ENCODE measurements at regions not wholly inside any gene's neighbourhood (a gene's known extent, or its start where the extent isn't known, plus 50 kb on each side); places are given as distances from the start of the nearest gene placed in this dataset.

DNA sequence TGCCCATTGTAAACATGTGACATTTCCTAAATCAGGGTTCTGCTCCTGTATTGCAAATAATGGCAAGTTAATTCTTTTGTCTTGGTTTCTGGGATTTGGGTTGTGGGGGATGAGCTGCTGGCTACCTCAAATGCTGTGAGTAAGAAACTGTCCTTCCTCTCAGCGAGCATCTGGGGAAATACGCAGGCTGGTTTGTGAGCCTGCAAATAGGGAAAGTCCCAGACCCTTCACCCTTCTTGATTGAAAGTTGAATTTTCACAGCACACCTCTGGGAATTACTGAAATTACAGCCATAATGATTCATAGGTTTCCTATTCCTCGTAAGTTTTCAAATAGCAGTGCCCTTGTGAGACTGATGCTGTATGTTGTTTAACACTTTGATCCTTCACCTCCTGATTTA, 138.1 kb downstream of the TBXT start:
- Histone ChIP-seq H3K36me3 (replicated peaks in 1 of 2; ENCODE audit: control extremely low read depth in 1 of 2, control insufficient read depth in 1 of 2, extremely low read depth in 1 of 2, insufficient read depth in 2 of 2, low read length in 1 of 2) (no peaks in the 10 kb centered on the region), H3K4me2 (replicated peaks; ENCODE audit: low read depth, low read length, poor library complexity, severe bottlenecking) (no peak overlapping the region), H4K20me1 (ENCODE audit: control insufficient read depth, insufficient read depth, low read length, poor library complexity, severe bottlenecking) (no peaks in the 10 kb centered on the region), H2AFZ (ENCODE audit: insufficient read depth, low read depth, low read length, poor library complexity, severe bottlenecking) (no peak overlapping the region), H3K9ac (ENCODE audit: low read length) (no peak overlapping the region), H3K27ac (ENCODE audit: low read length in 2 of 2) (no peak overlapping the region), H3K4me3 (ENCODE audit: control extremely low read depth in 1 of 5, extremely low read depth in 1 of 5, insufficient read depth in 1 of 5, low read depth in 2 of 5, low read length in 4 of 5) (no peak overlapping the region), H3K9me3 (ENCODE audit: control extremely low read depth in 1 of 3, control insufficient read depth in 2 of 3, insufficient read depth in 1 of 3, low read length in 2 of 3) (no peaks in the 10 kb centered on the region), H3K4me1 (ENCODE audit: control insufficient read depth in 2 of 2, insufficient read depth in 2 of 2, low read length in 2 of 2) (no peaks in the 10 kb centered on the region), H3K27me3 (replicated peaks in 1 of 4; ENCODE audit: control extremely low read depth in 1 of 4, control insufficient read depth in 3 of 4, insufficient read depth in 4 of 4, low read length in 3 of 4) (peaks cover 0 to 3% (median 0%) of the 10 kb centered on the region in 4 experiments), H3K79me2 (ENCODE audit: control insufficient read depth, insufficient read depth, low read length) (no peaks in the 10 kb centered on the region)
- Mint-ChIP-seq H3K27me3 (no peaks in the 10 kb centered on the region), H3K27ac (no peak overlapping the region), H3K9me3 (ENCODE audit: insufficient read depth) (peaks cover under 1% of the 10 kb centered on the region), H3K4me1 (no peaks in the 10 kb centered on the region), H3K4me3 (no peak overlapping the region)
- no peak for TF ChIP-seq EZH2 (IDR thresholded peaks at IDR 0.05; ENCODE audit: borderline replicate concordance, insufficient read depth, low read depth, low read length, poor library complexity, severe bottlenecking)
- TF ChIP-seq, protein P1, sequence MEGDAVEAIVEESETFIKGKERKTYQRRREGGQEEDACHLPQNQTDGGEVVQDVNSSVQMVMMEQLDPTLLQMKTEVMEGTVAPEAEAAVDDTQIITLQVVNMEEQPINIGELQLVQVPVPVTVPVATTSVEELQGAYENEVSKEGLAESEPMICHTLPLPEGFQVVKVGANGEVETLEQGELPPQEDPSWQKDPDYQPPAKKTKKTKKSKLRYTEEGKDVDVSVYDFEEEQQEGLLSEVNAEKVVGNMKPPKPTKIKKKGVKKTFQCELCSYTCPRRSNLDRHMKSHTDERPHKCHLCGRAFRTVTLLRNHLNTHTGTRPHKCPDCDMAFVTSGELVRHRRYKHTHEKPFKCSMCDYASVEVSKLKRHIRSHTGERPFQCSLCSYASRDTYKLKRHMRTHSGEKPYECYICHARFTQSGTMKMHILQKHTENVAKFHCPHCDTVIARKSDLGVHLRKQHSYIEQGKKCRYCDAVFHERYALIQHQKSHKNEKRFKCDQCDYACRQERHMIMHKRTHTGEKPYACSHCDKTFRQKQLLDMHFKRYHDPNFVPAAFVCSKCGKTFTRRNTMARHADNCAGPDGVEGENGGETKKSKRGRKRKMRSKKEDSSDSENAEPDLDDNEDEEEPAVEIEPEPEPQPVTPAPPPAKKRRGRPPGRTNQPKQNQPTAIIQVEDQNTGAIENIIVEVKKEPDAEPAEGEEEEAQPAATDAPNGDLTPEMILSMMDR (IDR thresholded peaks at IDR 0.05) = no peak
- intact Hi-C loops (cut with micrococcal nuclease) = no loop called here
- ChIA-PET POLR2A (no interaction called here), CTCF (no interaction called here)
- DNase-seq (no peak), ATAC-seq (ENCODE audit: low read depth) (no peak)
- WGBS (ENCODE audit: insufficient coverage) = 70% methylated on average over 2 of the region's 3 CpGs

DNA sequence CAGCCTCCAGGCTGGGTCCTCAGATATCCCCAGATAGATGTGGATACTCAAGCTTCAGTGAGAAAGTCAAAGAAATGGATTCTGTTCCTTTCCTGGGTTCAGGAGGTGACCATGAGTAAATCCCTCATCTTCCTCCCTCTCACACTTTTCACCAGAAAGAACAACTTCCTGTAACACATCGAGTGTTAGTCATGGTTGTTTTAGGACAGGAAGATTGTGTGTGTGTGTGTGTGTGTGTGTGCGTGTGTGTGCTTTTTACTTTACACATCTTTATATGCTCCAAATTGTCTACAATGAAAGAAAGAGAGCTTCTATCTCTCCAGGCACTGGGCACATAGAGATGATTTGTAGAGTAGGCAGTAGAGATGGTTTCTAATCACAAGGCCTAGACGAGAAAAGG, 139.9 kb downstream of the TBXT start:
- 88% methylated on average over 1 of the region's 3 CpGs for WGBS (ENCODE audit: insufficient coverage)
- no peak for TF ChIP-seq EZH2 (IDR thresholded peaks at IDR 0.05; ENCODE audit: borderline replicate concordance, insufficient read depth, low read depth, low read length, poor library complexity, severe bottlenecking)
- TF ChIP-seq, protein P1 (IDR thresholded peaks at IDR 0.05) = no peak
- Histone ChIP-seq H3K4me2 (replicated peaks; ENCODE audit: low read depth, low read length, poor library complexity, severe bottlenecking) (no peak overlapping the region), H3K36me3 (replicated peaks in 1 of 2; ENCODE audit: control extremely low read depth in 1 of 2, control insufficient read depth in 1 of 2, extremely low read depth in 1 of 2, insufficient read depth in 2 of 2, low read length in 1 of 2) (no peaks in the 10 kb centered on the region), H3K4me3 (ENCODE audit: control extremely low read depth in 1 of 5, extremely low read depth in 1 of 5, insufficient read depth in 1 of 5, low read depth in 2 of 5, low read length in 4 of 5) (no peak overlapping the region), H3K27ac (ENCODE audit: low read length in 2 of 2) (no peak overlapping the region), H4K20me1 (ENCODE audit: control insufficient read depth, insufficient read depth, low read length, poor library complexity, severe bottlenecking) (no peaks in the 10 kb centered on the region), H3K9ac (ENCODE audit: low read length) (no peak overlapping the region), H3K4me1 (ENCODE audit: control insufficient read depth in 2 of 2, insufficient read depth in 2 of 2, low read length in 2 of 2) (no peaks in the 10 kb centered on the region), H3K79me2 (ENCODE audit: control insufficient read depth, insufficient read depth, low read length) (no peaks in the 10 kb centered on the region), H3K27me3 (replicated peaks in 1 of 4; ENCODE audit: control extremely low read depth in 1 of 4, control insufficient read depth in 3 of 4, insufficient read depth in 4 of 4, low read length in 3 of 4) (peaks cover 0 to 3% (median 0%) of the 10 kb centered on the region in 4 experiments), H2AFZ (ENCODE audit: insufficient read depth, low read depth, low read length, poor library complexity, severe bottlenecking) (no peak overlapping the region), H3K9me3 (ENCODE audit: control extremely low read depth in 1 of 3, control insufficient read depth in 2 of 3, insufficient read depth in 1 of 3, low read length in 2 of 3) (no peaks in the 10 kb centered on the region)
- no peak overlapping the region for H3K4me3 Mint-ChIP-seq
- H3K4me1 Mint-ChIP-seq = no peaks in the 10 kb centered on the region
- H3K27me3 Mint-ChIP-seq = no peaks in the 10 kb centered on the region
- DNase-seq (no peak), ATAC-seq (ENCODE audit: low read depth) (no peak)
- POLR2A ChIA-PET = no interaction called here
- H3K27ac Mint-ChIP-seq = no peak overlapping the region
- peaks cover 3% of the 10 kb centered on the region for H3K9me3 Mint-ChIP-seq (ENCODE audit: insufficient read depth)
- intact Hi-C loops (cut with micrococcal nuclease) = no loop called here
- CTCF ChIA-PET = no interaction called here

Data from B cell (primary cell).